Esophagus muscularis mucosa (tissue), 4 donors: ENCODE measurements at regions not wholly inside any gene's neighbourhood (a gene's known extent, or its start where the extent isn't known, plus 50 kb on each side); places are given as distances from the start of the nearest gene placed in this dataset.

ENCODE experiments used
- DNase-seq: peaks from one replicate; pipeline ENCODE4 v3.0.0-alpha.2; 2017; ENCODE audit errors: extremely low spot score
- H3K27ac ChIP-seq, 4 donors: fragments of 200-600 bp; sonication (generic); replicated peaks in 1 of 4; 1 replicate in 3 of 4; 2 replicates in 1 of 4; pipeline ENCODE4 v1.5.1; 2016 to 2019; ENCODE audit warnings: mild to moderate bottlenecking in 1 of 4
- H3K27me3 ChIP-seq, 4 donors: fragments of 200-600 bp; sonication (generic); one replicate each; pipeline versions ENCODE4 v1.5.1 to v1.6.0; 2016 to 2019
- H3K36me3 ChIP-seq, 4 donors: fragments of 200-600 bp; sonication (generic); one replicate each; pipeline ENCODE4 v1.5.1; 2016 to 2019
- H3K4me1 ChIP-seq, 4 donors: fragments of 200-600 bp; sonication (generic); one replicate each; pipeline ENCODE4 v1.5.1; 2016 to 2019
- H3K4me3 ChIP-seq, 4 donors: fragments of 200-600 bp; sonication (generic); 1 replicate in 2 of 4; 2 replicates in 2 of 4; pipeline ENCODE4 v1.5.1; 2016 to 2019; ENCODE audit warnings: mild to moderate bottlenecking in 4 of 4, moderate library complexity in 1 of 4
- H3K9me3 ChIP-seq, 4 donors: fragments of 200-600 bp; sonication (generic); 1 replicate in 3 of 4; 2 replicates in 1 of 4; pipeline ENCODE4 v1.5.1; 2016 to 2019
- EP300 ChIP-seq: sonication (generic); formaldehyde crosslinking; IDR thresholded peaks from one replicate; pipeline ENCODE4 v1.6.1; 2017; ENCODE audit warnings: antibody characterized with exemption
- POLR2A ChIP-seq: fragments of 450-650 bp; IDR thresholded peaks from one replicate; pipeline ENCODE4 v1.6.1; 2017; ENCODE audit warnings: antibody characterized with exemption, moderate library complexity, mild to moderate bottlenecking, low read depth
- POLR2AphosphoS5 ChIP-seq, 2 donors: sonication (generic); formaldehyde crosslinking; IDR thresholded peaks; one replicate each; pipeline ENCODE4 v1.6.1; 2017; ENCODE audit warnings: antibody characterized with exemption in 2 of 2
- WGBS: methylation state at CpG from one replicate; pipeline ENCODE4 v1.1.5; 2018; 5-methylcytosine and 5-hydroxymethylcytosine counted together
- intact Hi-C: fragments of 100-400 bp; cut with DNase I; formaldehyde crosslinking; loops from one replicate; pipeline ENCODE4 v1.15.1; 2023
- TF ChIP-seq, protein P1 (sequence below), 3 experiments: fragments of 200-600 bp in 2 of 3; fragments of 450-650 bp in 1 of 3; sonication (generic) in 2 of 3; IDR thresholded peaks; one replicate each; pipeline ENCODE4 v1.5.1; 2017 to 2019; ENCODE audit warnings: antibody characterized with exemption in 3 of 3, mild to moderate bottlenecking in 2 of 3, moderate library complexity in 1 of 3

DNA sequence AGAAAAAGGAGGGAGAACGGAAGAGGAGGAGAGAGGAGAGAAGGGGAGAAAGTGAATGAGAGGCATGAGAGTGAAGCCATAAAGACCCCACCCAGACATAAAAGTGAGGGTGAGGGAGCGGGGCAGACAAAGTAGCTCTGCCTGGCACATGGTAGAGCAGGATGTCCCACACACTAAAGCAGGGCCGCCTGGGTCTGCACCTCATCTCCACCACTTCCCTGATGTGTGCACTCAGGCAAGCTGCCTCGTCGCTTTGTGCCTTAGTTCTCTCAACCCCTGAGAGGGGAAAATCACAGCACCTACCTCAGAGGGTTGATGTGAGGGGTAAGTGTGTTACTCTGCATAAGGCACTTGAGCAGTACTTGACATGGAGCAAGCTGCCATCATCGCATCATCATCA lies 488.1 kb downstream of the COG6 start:
- H3K9me3 ChIP-seq = no peaks in the 10 kb centered on the region
- WGBS = 98% methylated on average over 6 of the region's 6 CpGs
- no peaks in the 10 kb centered on the region for H3K36me3 ChIP-seq
- no peak for DNase-seq
- intact Hi-C loops = no loop called here
- no peak overlapping the region for H3K27ac ChIP-seq
- TF ChIP-seq, protein P1, sequence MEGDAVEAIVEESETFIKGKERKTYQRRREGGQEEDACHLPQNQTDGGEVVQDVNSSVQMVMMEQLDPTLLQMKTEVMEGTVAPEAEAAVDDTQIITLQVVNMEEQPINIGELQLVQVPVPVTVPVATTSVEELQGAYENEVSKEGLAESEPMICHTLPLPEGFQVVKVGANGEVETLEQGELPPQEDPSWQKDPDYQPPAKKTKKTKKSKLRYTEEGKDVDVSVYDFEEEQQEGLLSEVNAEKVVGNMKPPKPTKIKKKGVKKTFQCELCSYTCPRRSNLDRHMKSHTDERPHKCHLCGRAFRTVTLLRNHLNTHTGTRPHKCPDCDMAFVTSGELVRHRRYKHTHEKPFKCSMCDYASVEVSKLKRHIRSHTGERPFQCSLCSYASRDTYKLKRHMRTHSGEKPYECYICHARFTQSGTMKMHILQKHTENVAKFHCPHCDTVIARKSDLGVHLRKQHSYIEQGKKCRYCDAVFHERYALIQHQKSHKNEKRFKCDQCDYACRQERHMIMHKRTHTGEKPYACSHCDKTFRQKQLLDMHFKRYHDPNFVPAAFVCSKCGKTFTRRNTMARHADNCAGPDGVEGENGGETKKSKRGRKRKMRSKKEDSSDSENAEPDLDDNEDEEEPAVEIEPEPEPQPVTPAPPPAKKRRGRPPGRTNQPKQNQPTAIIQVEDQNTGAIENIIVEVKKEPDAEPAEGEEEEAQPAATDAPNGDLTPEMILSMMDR (IDR thresholded peaks at IDR 0.05) = no peak
- TF ChIP-seq POLR2A (no peak), EP300 (no peak), POLR2AphosphoS5 (IDR thresholded peaks at IDR 0.05) (no peak)
- peaks cover under 1 to 4% (median 2%) of the 10 kb centered on the region in 4 donors for H3K4me1 ChIP-seq
- H3K27me3 ChIP-seq = no peaks in the 10 kb centered on the region
- no peak overlapping the region for H3K4me3 ChIP-seq

DNA sequence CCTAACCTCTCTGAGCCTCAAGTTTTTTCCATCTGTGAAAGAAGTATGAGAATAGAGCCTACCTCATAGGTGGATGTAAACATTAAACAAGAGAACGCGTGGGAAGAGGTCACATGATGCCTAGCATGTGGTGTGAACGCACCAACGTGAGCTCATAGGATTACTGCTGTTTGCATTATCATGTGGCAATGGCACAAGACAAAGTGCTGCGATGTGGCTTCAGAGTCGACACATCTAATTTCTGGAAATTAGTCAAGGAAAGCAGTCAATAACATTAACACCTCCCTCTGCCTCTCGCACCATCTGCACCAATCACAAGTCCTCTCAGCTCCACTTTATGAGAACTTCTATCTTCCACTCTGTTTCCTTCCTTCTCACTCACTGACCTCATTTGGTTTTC lies 489.7 kb downstream of the COG6 start:
- WGBS = 89% methylated on average over 7 of the region's 7 CpGs
- no peak for DNase-seq
- Histone ChIP-seq H3K36me3 (no peaks in the 10 kb centered on the region), H3K27ac (no peak overlapping the region), H3K27me3 (no peaks in the 10 kb centered on the region), H3K4me3 (no peak overlapping the region), H3K9me3 (no peaks in the 10 kb centered on the region), H3K4me1 (peaks cover 15 to 20% (median 18%) of the 10 kb centered on the region in 4 donors)
- intact Hi-C loops = no loop called here
- TF ChIP-seq POLR2AphosphoS5 (IDR thresholded peaks at IDR 0.05) (no peak), POLR2A (no peak), EP300 (no peak)
- TF ChIP-seq, protein P1 (IDR thresholded peaks at IDR 0.05) = no peak

DNA sequence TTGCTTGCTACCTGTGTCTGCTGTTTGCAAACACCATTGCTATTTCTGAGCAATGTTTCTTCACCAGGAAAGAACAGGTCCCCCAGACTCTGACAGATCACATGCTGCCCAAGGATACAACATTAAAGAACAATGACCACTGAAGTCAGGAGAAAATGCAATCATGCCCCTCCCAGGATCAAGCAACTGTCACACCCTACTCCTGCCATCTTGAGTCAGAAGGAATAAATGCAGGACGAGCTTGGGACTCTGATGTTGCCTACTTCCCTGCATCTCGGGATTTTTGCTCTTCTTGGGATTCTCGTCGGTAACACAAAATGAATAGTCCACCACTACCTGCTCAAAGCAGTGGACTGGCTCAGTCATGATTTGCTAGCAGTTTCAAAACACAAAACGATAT lies 490.6 kb downstream of the COG6 start:
- no peak overlapping the region for H3K4me3 ChIP-seq
- H3K27me3 ChIP-seq = no peaks in the 10 kb centered on the region
- TF ChIP-seq POLR2A (no peak), POLR2AphosphoS5 (IDR thresholded peaks at IDR 0.05) (no peak), EP300 (no peak)
- TF ChIP-seq, protein P1 (IDR thresholded peaks at IDR 0.05) = no peak
- no peak for DNase-seq
- no peaks in the 10 kb centered on the region for H3K36me3 ChIP-seq
- no peak overlapping the region for H3K27ac ChIP-seq
- intact Hi-C loops = no loop called here
- no peaks in the 10 kb centered on the region for H3K9me3 ChIP-seq
- WGBS = 91% methylated on average over 5 of the region's 5 CpGs
- H3K4me1 ChIP-seq = peaks cover 19 to 28% (median 25%) of the 10 kb centered on the region in 4 donors

DNA sequence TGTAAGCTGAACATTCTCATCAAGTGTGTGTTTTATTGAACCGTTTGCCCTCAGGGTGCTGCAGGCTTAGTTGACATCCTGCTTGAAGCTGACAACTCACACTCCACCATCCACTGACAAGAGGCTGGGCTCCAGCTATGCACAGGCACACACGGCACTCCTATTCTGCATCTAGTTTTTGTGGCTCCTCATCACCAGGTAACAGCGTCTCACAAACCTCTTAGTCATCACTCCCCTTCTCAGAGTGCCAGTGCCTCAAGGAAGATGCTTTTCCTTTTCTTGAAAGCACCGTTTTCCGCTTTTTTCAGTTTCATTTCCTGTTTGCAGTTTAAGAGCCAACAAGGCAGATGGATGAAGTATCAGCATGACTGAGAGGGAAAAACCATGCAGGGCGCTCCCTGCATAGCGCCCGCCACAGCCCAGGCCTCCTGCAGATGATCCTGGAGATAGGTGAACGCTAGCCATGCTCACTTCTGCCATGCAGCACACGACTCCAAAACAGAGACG lies 491.2 kb downstream of the COG6 start:
- Histone ChIP-seq H3K9me3 (no peaks in the 10 kb centered on the region), H3K4me1 (peaks cover 19 to 29% (median 26%) of the 10 kb centered on the region in 4 donors), H3K4me3 (no peak overlapping the region), H3K27me3 (no peaks in the 10 kb centered on the region), H3K27ac (no peak overlapping the region), H3K36me3 (no peaks in the 10 kb centered on the region)
- TF ChIP-seq, protein P1 (IDR thresholded peaks at IDR 0.05) = no peak
- TF ChIP-seq EP300 (no peak), POLR2AphosphoS5 (IDR thresholded peaks at IDR 0.05) (no peak), POLR2A (no peak)
- 67% methylated on average over 11 of the region's 11 CpGs for WGBS
- intact Hi-C loops = no loop called here
- DNase-seq = no peak

DNA sequence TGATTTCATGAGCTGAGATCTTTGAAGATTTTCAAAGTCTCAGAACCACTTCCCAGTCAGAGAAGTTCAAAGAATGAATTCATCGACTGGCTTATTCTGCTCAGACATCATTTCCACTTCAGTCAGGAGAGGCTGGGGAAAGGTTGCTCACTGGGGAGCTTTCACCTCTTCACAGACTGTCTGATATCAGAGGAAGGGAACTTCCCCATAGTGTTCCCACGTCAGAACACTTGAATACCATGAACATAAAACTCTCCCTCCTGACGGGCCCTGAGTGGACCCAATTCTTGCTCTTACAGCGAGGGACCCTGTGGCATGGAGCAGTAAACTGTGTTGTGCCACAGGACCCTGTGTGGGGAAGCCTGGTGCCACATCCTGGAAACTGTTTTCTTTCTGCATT lies 492.6 kb downstream of the COG6 start:
- no peak overlapping the region for H3K4me3 ChIP-seq
- H3K4me1 ChIP-seq = peaks cover 25 to 40% (median 33%) of the 10 kb centered on the region in 4 donors
- DNase-seq = no peak
- H3K36me3 ChIP-seq = no peaks in the 10 kb centered on the region
- no peaks in the 10 kb centered on the region for H3K27me3 ChIP-seq
- peak overlapping the region in 3 of 4 donors; percentile 77 to 82 (median 80) for H3K27ac ChIP-seq
- TF ChIP-seq, protein P1 (IDR thresholded peaks at IDR 0.05) = no peak
- TF ChIP-seq POLR2AphosphoS5 (IDR thresholded peaks at IDR 0.05) (no peak), POLR2A (no peak), EP300 (no peak)
- intact Hi-C loops = no loop called here
- 94% methylated on average over 4 of the region's 4 CpGs for WGBS
- H3K9me3 ChIP-seq = no peaks in the 10 kb centered on the region
